SU-DHL-6 (cell line): ENCODE measurements at regions not wholly inside any gene's neighbourhood (a gene's known extent, or its start where the extent isn't known, plus 50 kb on each side); places are given as distances from the start of the nearest gene placed in this dataset.

Experiments used
- H2AFZ ChIP-seq: fragments of 200-600 bp; sonication (generic); 2 replicates; pipeline ENCODE4 v1.6.1; 2014; ENCODE audit warnings: low read depth, mild to moderate bottlenecking, moderate library complexity, mixed read lengths, antibody characterized with exemption, low read length; ENCODE audit not compliant: severe bottlenecking
- H3F3A ChIP-seq: fragments of 200-600 bp; shearing (Covaris generic); 2 replicates; pipeline ENCODE4 v1.6.0; 2016; ENCODE audit warnings: antibody characterized with exemption, mild to moderate bottlenecking; ENCODE audit not compliant: insufficient read depth
- H3K27ac ChIP-seq: fragments of 200-600 bp; sonication (generic); 2 replicates; pipeline ENCODE4 v1.5.1; 2016; ENCODE audit warnings: low read depth, mild to moderate bottlenecking, low read length, moderate library complexity, mixed read lengths
- H3K27me3 ChIP-seq: fragments of 200-600 bp; sonication (generic), shearing (Covaris generic); 2 replicates; pipeline ENCODE4 v1.6.0; 2014; ENCODE audit warnings: mild to moderate bottlenecking, low read length
- H3K36me3 ChIP-seq: fragments of 200-600 bp; sonication (generic); 2 replicates; pipeline ENCODE4 v1.6.1; 2014; ENCODE audit warnings: mild to moderate bottlenecking, low read length, mixed read lengths
- H3K4me2 ChIP-seq: fragments of 300-600, 200-600 bp; shearing (Covaris generic), sonication (generic); 2 replicates; pipeline ENCODE4 v1.6.0; 2014; ENCODE audit warnings: low read length, low read depth, mild to moderate bottlenecking; ENCODE audit not compliant: poor library complexity, severe bottlenecking
- H3K4me3 ChIP-seq: fragments of 200-600 bp; sonication (generic); 2 replicates; pipeline ENCODE4 v1.5.1; 2014; ENCODE audit warnings: antibody characterized with exemption, low read length, mild to moderate bottlenecking, mixed read lengths; ENCODE audit not compliant: insufficient read depth, poor library complexity, severe bottlenecking
- H3K79me2 ChIP-seq: fragments of 200-600 bp; sonication (generic); 2 replicates; pipeline ENCODE4 v1.6.1; 2014; ENCODE audit warnings: mild to moderate bottlenecking, low read length, moderate library complexity; ENCODE audit not compliant: insufficient read depth
- H3K9ac ChIP-seq: fragments of 200-600 bp; sonication (generic); 2 replicates; pipeline ENCODE4 v1.7.0; 2014; ENCODE audit warnings: mild to moderate bottlenecking, low read length
- H3K9me2 ChIP-seq: fragments of 200-600 bp; sonication (generic); replicated peaks from 2 replicates; pipeline ENCODE4 v1.6.1; 2014; ENCODE audit warnings: low read length; ENCODE audit not compliant: insufficient read depth
- H3K9me3 ChIP-seq: fragments of 200-600 bp; sonication (generic); 2 replicates; pipeline ENCODE4 v1.6.1; 2014; ENCODE audit warnings: low read length, mixed read lengths; ENCODE audit not compliant: insufficient read depth
- H4K20me1 ChIP-seq: fragments of 200-600 bp; sonication (generic); 2 replicates; pipeline ENCODE4 v1.6.1; 2014; ENCODE audit warnings: low read depth, mild to moderate bottlenecking, antibody characterized with exemption, low read length, moderate library complexity, mixed read lengths
- CTCF ChIP-seq: fragments of 200-600 bp; sonication (generic); IDR thresholded peaks from one replicate; pipeline ENCODE4 v1.5.1; 2017; ENCODE audit warnings: antibody characterized with exemption, mild to moderate bottlenecking, low read length, moderate library complexity; ENCODE audit not compliant: insufficient read depth, poor library complexity, severe bottlenecking
- EZH2phosphoT487 ChIP-seq: fragments of 200-600 bp; sonication (generic), shearing (Covaris generic); conservative IDR thresholded peaks from 2 replicates; pipeline ENCODE4 v1.6.1; 2018; ENCODE audit warnings: mild to moderate bottlenecking, antibody characterized with exemption, low read length, moderate library complexity, mixed read lengths

DNA sequence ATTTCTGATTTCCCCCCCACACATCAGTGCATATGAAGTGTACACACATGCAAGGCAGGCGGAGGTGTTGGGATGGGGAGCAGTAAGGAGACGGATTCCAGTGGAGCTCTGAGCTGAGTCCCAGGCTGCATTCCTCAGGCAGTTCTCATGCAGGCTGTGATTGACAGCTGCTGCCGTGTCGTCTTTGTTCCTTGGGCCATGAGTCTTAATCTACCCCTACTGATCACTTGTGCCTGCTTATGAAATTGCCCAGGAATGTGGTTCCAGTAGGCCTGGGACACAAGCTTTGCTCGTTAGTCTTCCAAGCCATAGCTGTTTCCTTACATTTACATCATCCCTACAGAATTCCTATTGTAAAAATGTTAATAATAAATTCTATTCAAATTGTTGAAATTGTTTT lies 1241.9 kb downstream of the UQCRFS1 start:
- Histone ChIP-seq H3K27me3 (no peaks in the 10 kb centered on the region), H3K36me3 (no peaks in the 10 kb centered on the region), H3K4me2 (no peak overlapping the region), H3K9me2 (no peaks in the 10 kb centered on the region), H4K20me1 (no peaks in the 10 kb centered on the region), H3K27ac (no peak overlapping the region), H2AFZ (no peak overlapping the region), H3K79me2 (no peaks in the 10 kb centered on the region), H3F3A (no peaks in the 10 kb centered on the region), H3K4me3 (no peak overlapping the region), H3K9ac (no peak overlapping the region), H3K9me3 (no peaks in the 10 kb centered on the region)
- TF ChIP-seq CTCF (no peak), EZH2phosphoT487 (no peak)

DNA sequence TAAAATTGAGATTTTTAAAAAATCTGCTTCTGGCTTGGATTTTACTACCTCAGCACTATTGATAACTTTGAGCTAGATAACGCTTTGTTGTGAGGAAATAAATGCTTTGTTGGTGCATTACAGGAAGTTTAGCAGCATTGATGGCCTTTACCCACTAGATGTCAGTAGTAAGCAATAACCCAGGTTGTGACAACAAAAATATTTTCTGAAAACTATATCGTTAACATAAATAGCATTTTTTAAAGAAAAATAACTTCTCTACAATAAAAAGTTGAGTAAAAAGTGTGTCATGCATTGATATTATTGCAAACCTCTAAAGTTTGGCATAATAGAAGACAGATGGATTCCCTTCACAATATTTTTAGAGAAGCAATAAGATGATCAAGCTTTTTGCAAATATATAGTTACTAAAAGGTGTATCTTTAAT lies 1246.5 kb downstream of the UQCRFS1 start:
- Histone ChIP-seq H3K9me2 (no peaks in the 10 kb centered on the region), H3K9me3 (no peaks in the 10 kb centered on the region), H3K9ac (no peak overlapping the region), H4K20me1 (no peaks in the 10 kb centered on the region), H3K27ac (no peak overlapping the region), H3K4me2 (no peak overlapping the region), H3K4me3 (no peak overlapping the region), H3F3A (no peaks in the 10 kb centered on the region), H3K27me3 (no peaks in the 10 kb centered on the region), H3K36me3 (no peaks in the 10 kb centered on the region), H2AFZ (no peak overlapping the region), H3K79me2 (no peaks in the 10 kb centered on the region)
- TF ChIP-seq EZH2phosphoT487 = no peak
- peak; percentile 76 for TF ChIP-seq CTCF

DNA sequence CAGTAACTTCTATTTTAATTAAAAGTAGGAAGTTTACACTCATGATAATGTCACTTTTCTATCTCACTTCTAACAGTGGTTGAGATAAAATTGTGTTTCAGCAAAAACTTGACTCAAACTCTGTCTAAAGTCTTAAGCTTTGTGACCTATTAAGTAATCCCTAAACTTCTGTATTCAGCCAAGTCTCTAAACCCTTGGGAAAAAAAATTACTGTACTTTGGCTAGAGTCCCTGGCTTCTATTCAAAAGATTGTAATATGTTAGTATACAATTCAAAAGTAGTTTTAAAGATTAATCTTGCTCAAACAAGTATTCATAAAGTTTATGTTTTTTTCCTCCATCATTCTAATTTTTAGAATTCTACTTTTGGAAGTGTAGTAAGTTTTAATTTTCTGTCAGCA lies 1248.8 kb downstream of the UQCRFS1 start:
- Histone ChIP-seq H3K4me2 (no peak overlapping the region), H2AFZ (no peak overlapping the region), H3K27ac (no peak overlapping the region), H3K4me3 (no peak overlapping the region), H3F3A (no peaks in the 10 kb centered on the region), H4K20me1 (no peaks in the 10 kb centered on the region), H3K9me2 (no peaks in the 10 kb centered on the region), H3K9ac (no peak overlapping the region), H3K27me3 (no peaks in the 10 kb centered on the region), H3K9me3 (no peaks in the 10 kb centered on the region), H3K36me3 (no peaks in the 10 kb centered on the region), H3K79me2 (no peaks in the 10 kb centered on the region)
- no peak for TF ChIP-seq EZH2phosphoT487
- no peak for TF ChIP-seq CTCF

DNA sequence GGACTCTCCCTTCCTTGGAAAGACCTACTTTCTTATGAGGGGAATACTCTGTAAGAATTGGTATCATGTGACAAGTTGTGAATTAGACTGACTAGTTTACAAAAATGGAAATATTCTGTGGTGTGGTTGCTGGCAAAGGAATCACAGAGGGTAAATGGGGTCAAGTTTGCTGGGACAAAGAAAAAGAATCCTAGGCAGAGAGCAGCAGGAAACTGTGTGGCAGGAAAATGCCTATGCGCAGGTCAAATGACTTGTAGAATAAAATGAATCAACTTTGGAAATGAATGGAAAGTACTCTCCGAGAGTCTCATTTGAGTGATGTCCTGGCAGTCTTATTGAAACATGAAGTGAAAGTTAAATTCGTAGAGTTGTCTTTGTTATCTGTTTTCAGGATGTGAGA lies 1250.7 kb downstream of the UQCRFS1 start:
- Histone ChIP-seq H3K79me2 (no peaks in the 10 kb centered on the region), H3K9me3 (no peaks in the 10 kb centered on the region), H3F3A (no peaks in the 10 kb centered on the region), H2AFZ (no peak overlapping the region), H3K9me2 (no peaks in the 10 kb centered on the region), H3K4me3 (no peak overlapping the region), H3K27ac (no peak overlapping the region), H4K20me1 (no peaks in the 10 kb centered on the region), H3K27me3 (no peaks in the 10 kb centered on the region), H3K9ac (no peak overlapping the region), H3K4me2 (no peak overlapping the region), H3K36me3 (no peaks in the 10 kb centered on the region)
- TF ChIP-seq CTCF (no peak), EZH2phosphoT487 (no peak)
